GM19468 (cell line): ENCODE measurements at regions not wholly inside any gene's neighbourhood (a gene's known extent, or its start where the extent isn't known, plus 50 kb on each side); places are given as distances from the start of the nearest gene placed in this dataset.
"Not testable (repeated sequence)": the region's sequence is repeated elsewhere in the genome, so short reads cannot be mapped to it uniquely, and the experiment has no call there.

Experiments
- ATAC-seq: cut with Tn5 transposase; IDR thresholded peaks from one replicate; pipeline ENCODE4 v1.9.1; 2021; ENCODE audit warnings: mild to moderate bottlenecking, moderate library complexity, moderate number of reproducible peaks; ENCODE audit not compliant: unreplicated experiment; ENCODE audit errors: extremely low read depth

- not testable (repeated sequence) for ATAC-seq
Observed at GRCh38 chr9:40939201-40939887, 189.1 kb downstream of the FOXD4L6 start.

DNA sequence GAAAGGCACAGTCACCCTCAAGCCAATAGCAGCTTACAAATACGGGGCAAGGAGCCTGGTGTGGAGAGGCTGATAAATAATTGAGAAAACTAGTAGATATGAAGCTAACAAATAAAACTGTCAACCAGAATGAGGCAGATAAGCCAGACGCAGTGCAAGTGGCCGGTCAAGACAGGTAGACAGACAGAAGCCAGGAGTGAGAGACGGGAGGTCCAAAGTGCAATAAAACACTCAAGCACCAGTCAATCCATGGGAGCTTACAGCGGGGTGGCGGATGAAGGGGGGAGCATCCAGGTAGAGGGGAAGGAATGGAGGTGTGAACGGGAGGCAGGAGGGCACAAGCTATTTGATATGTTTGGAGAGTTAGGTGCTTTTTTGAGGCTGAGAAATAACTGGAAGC is 193.1 kb downstream of the FOXD4L6 start:
- ATAC-seq = no peak

DNA sequence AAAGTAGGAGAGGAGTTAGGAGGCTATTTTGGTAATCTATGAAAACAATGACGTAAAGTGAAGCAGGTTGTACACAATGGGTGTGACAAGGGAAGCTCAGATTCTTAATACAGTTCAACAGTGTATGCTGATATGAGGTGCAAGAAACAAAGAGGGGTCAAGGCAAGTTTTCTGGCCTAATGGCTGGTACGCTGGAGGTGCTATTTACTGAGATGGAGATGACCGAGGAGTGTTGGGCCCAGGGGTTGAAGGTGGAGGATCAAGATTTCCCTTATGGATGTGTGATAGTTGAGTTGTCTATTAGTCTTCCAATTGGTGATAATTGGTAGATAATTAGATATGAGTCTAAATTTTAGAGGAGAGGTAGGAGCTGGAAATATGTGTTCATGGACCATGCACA is 194.0 kb downstream of the FOXD4L6 start:
- ATAC-seq = not testable (repeated sequence)

DNA sequence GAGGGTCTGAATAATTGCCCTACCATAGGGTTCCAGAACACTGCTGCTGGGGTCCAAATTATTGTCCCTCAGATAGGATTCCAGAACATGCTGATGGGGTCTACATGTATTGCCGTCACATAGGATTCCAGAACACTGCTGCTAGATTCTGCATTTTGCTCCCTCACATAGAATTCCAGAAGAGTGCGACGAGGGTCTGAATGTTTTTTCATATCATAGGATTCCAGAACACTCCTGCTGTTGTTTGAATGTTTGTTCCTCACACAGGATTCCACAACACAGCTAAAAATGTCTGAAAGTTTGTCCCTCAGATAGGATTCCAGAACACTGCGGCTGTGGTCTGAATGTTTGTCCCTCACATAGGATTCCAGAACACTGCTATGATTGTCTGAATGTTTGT is 198.1 kb downstream of the FOXD4L6 start:
- ATAC-seq = not testable (repeated sequence)

DNA sequence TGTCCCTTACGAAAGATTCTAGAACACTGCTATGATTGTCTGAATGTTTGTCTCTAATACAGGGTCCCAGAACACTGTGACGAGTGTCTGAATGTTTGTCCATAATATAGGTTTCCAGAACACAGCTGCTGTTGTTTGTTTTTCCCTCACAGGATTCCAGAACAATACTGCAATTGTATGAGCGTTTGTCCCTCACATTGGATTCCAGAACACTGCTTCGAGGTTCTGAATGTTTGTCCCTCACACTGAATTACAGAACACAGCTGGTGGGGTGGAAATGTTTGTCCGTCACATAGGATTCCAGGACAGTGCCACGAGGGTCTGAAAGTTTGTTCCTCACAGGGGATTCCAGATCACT is 199.0 kb downstream of the FOXD4L6 start:
- ATAC-seq = not testable (repeated sequence)

DNA sequence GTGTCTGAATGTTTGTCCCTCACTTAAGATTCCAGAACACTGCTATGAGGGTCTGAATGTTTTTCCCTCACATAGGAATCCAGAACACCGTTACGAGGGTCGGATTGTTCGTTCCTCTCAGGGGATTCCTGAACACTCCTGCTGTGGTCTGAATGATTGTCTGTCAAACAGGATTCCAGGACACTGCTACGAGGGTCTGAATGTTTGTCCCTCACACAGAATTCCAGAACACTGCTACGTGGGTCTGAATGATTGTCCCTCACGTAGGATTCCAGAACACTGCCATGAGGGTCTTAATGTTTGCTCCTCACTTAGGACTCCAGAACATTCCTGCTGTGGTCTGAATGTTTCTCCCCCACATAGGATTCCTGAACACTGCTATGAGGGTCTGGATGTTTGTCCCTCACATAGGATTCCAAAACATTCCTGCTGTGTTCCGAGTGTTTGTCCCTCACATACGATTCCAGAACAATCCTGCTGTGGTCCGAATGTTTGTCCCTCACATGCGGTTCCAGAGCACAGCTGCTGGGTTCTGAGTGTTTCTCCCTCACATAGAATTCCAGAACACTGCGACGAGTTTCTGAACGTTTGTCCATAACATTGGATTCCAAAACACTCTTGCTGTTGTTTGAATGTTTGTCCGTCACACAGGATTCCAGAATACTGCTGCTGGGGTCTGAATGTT is 199.5 kb downstream of the FOXD4L6 start:
- no peak for ATAC-seq

DNA sequence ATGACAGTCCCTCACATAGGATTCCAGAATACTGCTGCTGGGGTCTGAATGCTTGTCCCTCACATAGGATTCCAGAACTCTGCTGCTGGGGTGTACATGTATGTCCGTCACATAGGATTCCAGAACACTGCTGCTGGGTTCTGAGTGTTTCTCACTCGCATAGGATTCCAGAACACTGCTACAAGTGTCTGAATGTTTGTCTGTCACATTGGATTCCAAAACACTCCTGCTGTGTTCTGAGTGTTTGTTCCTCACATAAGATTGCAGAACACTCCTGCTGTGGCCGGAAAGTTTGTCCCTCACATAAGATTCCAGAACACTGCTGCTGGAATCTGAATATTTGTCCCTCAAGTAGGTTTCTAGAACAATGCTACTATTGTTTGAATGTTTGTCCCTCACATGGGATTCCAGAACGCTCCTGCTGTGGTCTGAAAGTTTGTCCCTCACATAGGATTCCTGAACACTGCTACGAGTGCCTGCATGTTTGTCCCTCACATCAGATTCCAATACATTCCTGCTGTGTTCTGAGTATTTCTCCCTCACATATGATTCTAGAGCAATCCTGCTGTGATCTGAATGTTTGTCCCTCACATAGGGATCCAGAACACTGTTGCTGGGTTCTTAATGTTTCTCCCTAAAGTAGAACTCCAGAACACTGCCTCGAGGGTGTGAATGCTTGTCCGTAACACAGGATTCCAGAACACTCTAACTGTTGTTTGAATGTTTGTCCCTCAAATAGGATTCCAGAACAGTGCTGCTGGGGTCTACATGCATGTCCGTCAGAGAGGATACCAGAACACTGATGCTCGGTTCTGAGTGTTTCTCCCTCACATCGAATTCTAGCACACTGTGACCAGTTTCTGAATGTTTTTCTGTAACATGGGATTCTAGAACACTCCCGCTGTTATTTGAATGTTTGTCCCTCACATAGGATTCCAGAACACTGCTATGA is 200.4 kb downstream of the FOXD4L6 start:
- no peak for ATAC-seq

GRCh38 chr9:40927260-40927631 is 201.2 kb downstream of the FOXD4L6 start:
- ATAC-seq = no peak

GRCh38 chr9:40926404-40927259 is 201.8 kb downstream of the FOXD4L6 start:
- ATAC-seq = no peak

GRCh38 chr9:40925149-40925548 is 203.3 kb downstream of the FOXD4L6 start:
- ATAC-seq = no peak

DNA sequence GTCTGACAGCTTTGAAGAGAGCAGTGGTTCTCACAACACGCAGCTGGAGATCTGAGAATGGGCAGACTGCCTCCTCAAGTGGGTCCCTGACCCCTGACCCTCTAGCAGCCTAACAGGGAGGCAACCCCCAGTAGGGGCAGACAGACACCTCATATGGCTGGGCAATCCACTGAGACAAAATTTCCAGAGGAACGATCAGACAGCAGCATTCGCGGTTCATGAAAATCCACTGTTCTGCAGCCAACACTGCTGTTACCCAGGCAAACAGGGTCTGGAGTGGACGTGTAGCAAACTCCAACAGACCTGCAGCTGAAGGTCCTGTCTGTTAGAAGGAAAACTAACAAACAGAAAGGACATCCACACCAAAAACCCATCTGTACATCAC is 212.1 kb downstream of the FOXD4L6 start:
- not testable (repeated sequence) for ATAC-seq

DNA sequence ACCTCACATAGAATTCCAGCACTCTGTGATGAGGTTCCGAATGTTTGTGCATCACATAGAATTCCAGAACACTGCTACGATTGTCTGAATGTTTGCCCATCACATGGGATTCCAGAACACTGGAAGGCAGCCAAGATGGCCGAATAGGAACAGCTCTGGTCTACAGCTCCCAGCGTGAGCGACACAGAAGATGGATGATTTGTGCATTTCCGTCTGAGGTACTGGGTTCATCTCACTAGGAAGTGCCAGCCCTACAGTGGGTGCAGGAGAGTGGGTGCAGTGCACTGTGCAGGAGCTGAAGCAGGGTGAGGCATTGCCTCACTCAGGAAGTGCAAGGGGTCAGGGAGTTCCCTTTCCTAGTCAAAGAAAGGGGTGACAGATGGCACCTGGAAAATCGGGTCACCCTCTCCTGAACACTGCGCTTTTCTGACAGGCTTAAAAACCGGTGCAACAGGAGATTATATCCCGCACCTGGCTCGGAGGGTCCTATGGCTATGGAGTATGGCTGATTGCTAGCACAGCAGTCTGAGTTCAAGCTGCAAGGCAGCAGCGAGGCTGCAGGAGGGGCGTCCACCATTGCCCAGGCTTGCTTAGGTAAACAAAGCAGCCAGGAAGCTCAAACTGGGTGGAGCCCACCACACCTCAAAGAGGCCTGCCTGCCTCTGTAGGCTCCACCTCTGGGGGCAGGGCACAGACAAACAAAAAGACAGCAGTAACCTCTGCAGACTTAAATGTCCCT is 212.7 kb downstream of the FOXD4L6 start:
- not testable (repeated sequence) for ATAC-seq

DNA sequence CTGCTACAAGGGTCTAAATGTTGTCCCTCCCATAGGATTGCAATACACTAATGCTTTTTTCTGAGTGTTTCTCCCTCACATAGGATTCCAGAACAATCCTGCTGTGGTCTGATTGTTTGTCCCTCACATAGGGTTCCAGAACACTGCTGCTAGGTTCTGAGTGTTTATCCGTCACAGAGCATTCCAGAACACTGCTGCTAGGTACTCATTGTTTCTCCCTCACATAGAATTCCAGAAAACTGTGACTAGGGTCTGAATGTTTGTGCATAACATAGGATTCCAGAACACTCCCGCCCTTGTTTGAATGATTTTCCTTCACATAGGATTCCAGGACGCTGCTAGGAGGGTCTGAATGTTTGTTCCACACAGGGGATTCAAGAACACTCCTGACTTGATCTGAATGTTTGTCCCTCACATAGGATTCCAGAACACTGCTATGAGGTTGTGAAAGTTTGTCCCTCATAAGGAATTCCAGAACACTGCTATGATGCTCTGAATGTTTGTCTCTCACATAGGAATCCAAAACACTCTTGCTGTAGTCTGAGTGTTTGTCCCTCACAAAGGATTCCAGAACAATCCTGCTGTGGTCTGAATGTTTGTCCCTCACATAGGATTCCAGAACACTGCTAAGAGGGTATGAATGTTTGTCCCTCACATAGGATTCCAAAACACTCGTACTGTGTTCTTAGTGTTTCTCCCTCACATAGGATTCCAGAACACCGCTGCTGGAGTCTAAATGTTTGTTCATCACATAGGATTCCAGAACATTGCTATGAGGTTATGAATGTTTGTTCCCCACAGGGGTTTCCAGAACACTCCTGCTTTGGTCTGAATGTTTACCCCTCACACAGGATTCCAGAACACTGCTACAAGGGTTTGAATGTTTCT is 213.5 kb downstream of the FOXD4L6 start:
- ATAC-seq = no peak

DNA sequence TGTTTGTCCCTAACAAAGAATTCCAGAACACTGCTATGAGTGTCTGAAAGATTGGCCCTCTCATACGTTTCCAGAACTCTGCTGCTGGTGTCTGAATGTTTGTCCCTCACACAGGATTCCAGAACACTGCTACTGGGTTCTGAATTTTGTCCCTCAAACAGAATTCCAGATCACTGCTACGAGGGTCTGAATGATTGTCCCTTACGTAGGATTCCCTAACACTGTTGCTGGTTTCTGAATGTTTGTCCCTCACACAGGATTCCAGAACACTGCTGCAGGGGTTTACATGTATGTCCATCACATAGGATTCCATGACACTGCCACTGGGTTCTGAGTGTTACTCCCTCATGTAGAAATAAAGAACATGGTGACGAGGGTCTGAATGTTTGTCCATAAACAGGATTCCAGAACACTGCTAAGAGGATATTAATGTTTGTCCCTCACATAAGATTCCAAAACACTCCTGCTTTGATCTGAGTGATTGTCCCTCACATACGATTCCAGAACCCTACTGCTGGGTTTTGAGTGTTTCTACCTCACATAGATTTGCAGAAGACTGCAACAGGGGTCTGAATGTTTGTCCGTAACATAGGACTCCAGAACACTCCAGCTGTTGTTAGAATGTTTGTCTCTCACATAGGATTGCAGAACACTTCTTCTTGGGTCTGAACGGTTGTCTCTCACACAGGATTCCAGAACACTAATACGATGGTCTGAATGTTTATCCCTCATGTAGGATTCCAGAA is 214.4 kb downstream of the FOXD4L6 start:
- ATAC-seq = no peak

DNA sequence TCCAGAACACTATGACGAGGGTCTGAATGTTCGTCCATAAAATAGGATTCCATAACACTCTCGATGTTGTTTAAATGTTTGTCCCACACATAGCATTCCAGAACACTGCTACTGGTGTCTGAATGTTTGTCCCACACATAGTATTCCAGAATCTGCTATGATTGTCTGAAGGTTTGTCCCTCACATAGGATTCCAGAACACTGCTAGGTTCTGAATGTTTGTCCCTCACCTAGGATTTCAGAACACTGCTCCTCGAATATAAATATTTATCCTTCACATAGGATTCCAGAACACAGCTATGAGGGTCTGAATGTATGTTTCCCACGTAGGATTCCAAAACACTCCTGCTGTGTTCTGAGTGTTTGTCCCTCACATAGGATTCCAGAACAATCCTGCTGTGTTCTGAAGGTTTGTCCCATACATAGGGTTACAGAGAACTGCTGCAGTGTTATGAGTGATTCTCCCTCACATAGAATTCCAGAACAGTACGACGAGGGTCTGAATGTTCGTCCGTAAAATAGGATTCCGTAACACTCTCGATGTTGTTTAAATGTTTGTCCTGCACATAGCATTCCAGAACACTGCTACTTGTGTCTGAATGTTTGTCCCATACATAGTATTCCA is 215.3 kb downstream of the FOXD4L6 start:
- ATAC-seq = no peak

DNA sequence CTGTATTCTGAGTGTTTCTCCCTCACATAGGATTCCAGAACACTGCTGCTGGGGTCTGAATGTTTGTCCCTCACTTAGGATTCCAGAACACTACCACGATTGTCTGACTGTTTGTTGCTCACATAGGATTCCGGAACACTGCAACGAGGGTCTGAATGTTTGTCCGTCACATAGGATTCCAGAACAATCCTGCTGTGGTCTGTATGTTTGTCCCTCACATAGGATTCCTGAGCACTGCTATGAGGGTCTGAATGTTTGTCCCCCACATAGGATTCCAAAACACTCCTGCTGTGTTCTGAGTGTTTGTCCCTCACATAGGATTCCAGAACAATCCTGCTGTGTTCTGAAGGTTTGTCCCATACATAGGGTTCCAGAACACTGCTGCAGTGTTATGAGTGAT is 215.8 kb downstream of the FOXD4L6 start:
- not testable (repeated sequence) for ATAC-seq

- no peak for ATAC-seq
Observed at GRCh38 chr9:40911647-40912046, 216.8 kb downstream of the FOXD4L6 start.
